Mammary epithelial cell (primary cell): ENCODE measurements at regions not wholly inside any gene's neighbourhood (a gene's known extent, or its start where the extent isn't known, plus 50 kb on each side); places are given as distances from the start of the nearest gene placed in this dataset.

Experiments used
- CTCF ChIP-seq, 2 donors: IDR thresholded peaks in 1 of 2; conservative IDR thresholded peaks in 1 of 2; 2 replicates each; pipeline ENCODE4 v1.5.1; 2011 to 2012; ENCODE audit warnings: inconsistent platforms in 2 of 2, low read length in 2 of 2, mild to moderate bottlenecking in 2 of 2, control low read depth in 1 of 2, low read depth in 1 of 2; ENCODE audit not compliant: insufficient read depth in 1 of 2; ENCODE audit errors: extremely low read depth in 1 of 2
- EZH2 ChIP-seq: IDR thresholded peaks from 2 replicates; pipeline ENCODE4 v1.6.1; 2012; ENCODE audit warnings: low read length, inconsistent platforms, borderline replicate concordance

GRCh38 chr18:74023220-74023619 is 124.4 kb downstream of the FBXO15 start:
- TF ChIP-seq CTCF (conservative IDR thresholded peaks at IDR 0.05 in 1 of 2, IDR thresholded peaks at IDR 0.05 in 1 of 2; ENCODE audit: extremely low read depth in 1 of 2, insufficient read depth in 1 of 2, low read depth in 1 of 2, low read length in 2 of 2) (no peak), EZH2 (no peak)
